HepG2 (cell line): ENCODE measurements at regions not wholly inside any gene's neighbourhood (a gene's known extent, or its start where the extent isn't known, plus 50 kb on each side); places are given as distances from the start of the nearest gene placed in this dataset.
A peak's percentile ranks its signal among the peaks of the same experiment; 100 is the strongest.

ENCODE experiments used
- CEBPZ ChIP-seq: IDR thresholded peaks from 2 replicates; pipeline ENCODE4 v1.6.1; 2012; ENCODE audit warnings: low read length, improper control_type of control experiment
- DBP ChIP-seq: sonication (generic); formaldehyde crosslinking; IDR thresholded peaks from 2 replicates; pipeline ENCODE4 v1.4.0; 2020; ENCODE audit warnings: missing genetic modification reagents; ENCODE audit errors: not compliant biosample characterization
- FOXM1 ChIP-seq: sonication (generic); formaldehyde crosslinking; IDR thresholded peaks from 2 replicates; pipeline ENCODE4 v1.5.0; 2020; ENCODE audit warnings: missing genetic modification reagents
- GATA4 ChIP-seq: sonication (generic); IDR thresholded peaks from 2 replicates; pipeline ENCODE4 v1.6.1; 2016; ENCODE audit warnings: antibody characterized with exemption, low read depth, borderline replicate concordance
- HIC2 ChIP-seq: sonication (generic); formaldehyde crosslinking; IDR thresholded peaks from 2 replicates; pipeline ENCODE4 v1.9.0; 2022; ENCODE audit warnings: low read depth, missing genetic modification reagents
- HNRNPH1 ChIP-seq: fragments of 200-400 bp; formaldehyde crosslinking; optimal IDR thresholded peaks from 2 replicates; pipeline ENCODE3; 2017; ENCODE audit warnings: mild to moderate bottlenecking, low read depth, low read length
- IRF2 ChIP-seq: IDR thresholded peaks from 2 replicates; pipeline ENCODE4 v1.6.1; 2018; ENCODE audit warnings: missing genetic modification reagents, missing compliant biosample characterization
- JDP2 ChIP-seq: sonication (generic); formaldehyde crosslinking; IDR thresholded peaks from 2 replicates; pipeline ENCODE4 v1.8.1; 2022; ENCODE audit warnings: missing genetic modification reagents, borderline replicate concordance
- MBNL3 ChIP-seq: fragments of 250-450 bp; sonication (Bioruptor Pico); conservative IDR thresholded peaks from 2 replicates; pipeline ENCODE4 v1.8.0; 2022; ENCODE audit warnings: mild to moderate bottlenecking, inconsistent platforms
- MLX ChIP-seq: IDR thresholded peaks from 2 replicates; pipeline ENCODE4 v1.6.1; 2016
- NFYB ChIP-seq: sonication (generic); formaldehyde crosslinking; IDR thresholded peaks from 2 replicates; pipeline ENCODE4 v1.4.0; 2020; ENCODE audit warnings: missing genetic modification reagents
- PRPF4 ChIP-seq: fragments of 200-400 bp; formaldehyde crosslinking; IDR thresholded peaks from 2 replicates; pipeline ENCODE4 v1.6.1; 2016; ENCODE audit warnings: low read length, low read depth; ENCODE audit not compliant: poor library complexity, severe bottlenecking
- SMARCE1 ChIP-seq: fragments of 450-650 bp; IDR thresholded peaks from 2 replicates; pipeline ENCODE4 v1.6.1; 2017; ENCODE audit warnings: borderline replicate concordance
- TRAFD1 ChIP-seq: sonication (generic); formaldehyde crosslinking; IDR thresholded peaks from 2 replicates; pipeline ENCODE4 v1.5.1; 2020; ENCODE audit warnings: missing genetic modification reagents, mild to moderate bottlenecking, borderline replicate concordance
- ZNF275 ChIP-seq: sonication (generic); formaldehyde crosslinking; IDR thresholded peaks from 2 replicates; pipeline ENCODE4 v1.8.0; 2022; ENCODE audit warnings: missing genetic modification reagents, mild to moderate bottlenecking, inconsistent platforms, borderline replicate concordance
- ZNF33A ChIP-seq: sonication (generic); formaldehyde crosslinking; IDR thresholded peaks from 2 replicates; pipeline ENCODE4 v1.5.1; 2020; ENCODE audit warnings: missing genetic modification reagents, mild to moderate bottlenecking, moderate library complexity, borderline replicate concordance
- ZNF775 ChIP-seq: sonication (generic); formaldehyde crosslinking; IDR thresholded peaks from 2 replicates; pipeline ENCODE4 v1.4.0; 2020; ENCODE audit warnings: missing genetic modification reagents, mild to moderate bottlenecking, moderate library complexity, borderline replicate concordance
- ZNF800 ChIP-seq: sonication (generic); formaldehyde crosslinking; IDR thresholded peaks from 2 replicates; pipeline ENCODE4 v1.4.0; 2020; ENCODE audit warnings: missing genetic modification reagents

GRCh38 chr3:16060358-16060852 lies 114.1 kb upstream of the GALNT15 start (continued):
- no peak for TF ChIP-seq MBNL3 (CRISPR knock-in tag)
- 0 out of 2 replicates have a peak, but pooled peaks have one; percentile 13 for TF ChIP-seq SMARCE1
- TF ChIP-seq PRPF4: no peak
- no peak for TF ChIP-seq ZNF33A (CRISPR knock-in tag)
- TF ChIP-seq GATA4: peak; percentile 55; the same call in 1 of the 2 replicates
- no peak for TF ChIP-seq NFYB
- TF ChIP-seq ZNF800 (CRISPR knock-in tag): peak; percentile 52; the same call in 1 of the 2 replicates
- no peak for TF ChIP-seq HNRNPH1
- TF ChIP-seq DBP (CRISPR knock-in tag): no peak
- peak; percentile 97 for TF ChIP-seq IRF2 (CRISPR knock-in tag)
- TF ChIP-seq ZNF275 (CRISPR knock-in tag): no peak; the same call in 1 of the 2 replicates
- TF ChIP-seq FOXM1: no peak
- TF ChIP-seq ZNF775 (CRISPR knock-in tag): no peak
- peak; percentile 32; the same call in 1 of the 2 replicates for TF ChIP-seq HIC2 (CRISPR knock-in tag)
- no peak for TF ChIP-seq JDP2 (CRISPR knock-in tag)
- TF ChIP-seq CEBPZ: no peak
- peak; percentile 87 for TF ChIP-seq MLX (CRISPR knock-in tag)
- no peak for TF ChIP-seq TRAFD1 (CRISPR knock-in tag)
